ENCODE measurements at regions not wholly inside any gene's neighbourhood (a gene's known extent, or its start where the extent isn't known, plus 50 kb on each side); places are given as distances from the start of the nearest gene placed in this dataset.

DNA sequence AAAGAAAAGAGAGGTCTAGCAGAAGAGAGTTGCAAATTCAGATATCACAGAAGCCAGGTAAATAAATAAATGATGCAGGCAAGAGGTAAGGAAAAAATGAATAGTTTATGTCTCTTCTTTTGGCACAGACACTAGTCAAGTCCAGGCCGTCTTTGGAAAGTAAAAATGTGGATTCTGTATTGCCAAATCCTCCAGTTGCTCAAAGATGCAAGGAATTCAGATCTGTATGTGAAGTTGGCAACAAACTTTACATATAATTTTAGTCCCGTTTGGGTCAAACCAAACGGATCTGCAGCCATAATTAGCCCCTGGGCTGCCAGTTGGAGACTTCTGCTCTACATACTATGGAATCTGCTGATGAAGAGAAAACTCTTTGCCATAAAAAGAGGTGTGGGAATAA, 200.5 kb upstream of the RND3 start:
- TF ChIP-seq EZH2 (optimal IDR thresholded peaks at IDR 0.05; ENCODE audit: low read depth, low read length) (no peak), EZH2phosphoT487 (IDR thresholded peaks at IDR 0.05; ENCODE audit: low read length) (no peak)
- TF ChIP-seq, protein P1, sequence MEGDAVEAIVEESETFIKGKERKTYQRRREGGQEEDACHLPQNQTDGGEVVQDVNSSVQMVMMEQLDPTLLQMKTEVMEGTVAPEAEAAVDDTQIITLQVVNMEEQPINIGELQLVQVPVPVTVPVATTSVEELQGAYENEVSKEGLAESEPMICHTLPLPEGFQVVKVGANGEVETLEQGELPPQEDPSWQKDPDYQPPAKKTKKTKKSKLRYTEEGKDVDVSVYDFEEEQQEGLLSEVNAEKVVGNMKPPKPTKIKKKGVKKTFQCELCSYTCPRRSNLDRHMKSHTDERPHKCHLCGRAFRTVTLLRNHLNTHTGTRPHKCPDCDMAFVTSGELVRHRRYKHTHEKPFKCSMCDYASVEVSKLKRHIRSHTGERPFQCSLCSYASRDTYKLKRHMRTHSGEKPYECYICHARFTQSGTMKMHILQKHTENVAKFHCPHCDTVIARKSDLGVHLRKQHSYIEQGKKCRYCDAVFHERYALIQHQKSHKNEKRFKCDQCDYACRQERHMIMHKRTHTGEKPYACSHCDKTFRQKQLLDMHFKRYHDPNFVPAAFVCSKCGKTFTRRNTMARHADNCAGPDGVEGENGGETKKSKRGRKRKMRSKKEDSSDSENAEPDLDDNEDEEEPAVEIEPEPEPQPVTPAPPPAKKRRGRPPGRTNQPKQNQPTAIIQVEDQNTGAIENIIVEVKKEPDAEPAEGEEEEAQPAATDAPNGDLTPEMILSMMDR (IDR thresholded peaks at IDR 0.05; ENCODE audit: low read length), result no peak
- H3K27ac ChIP-seq (ENCODE audit: low read length), result no peak overlapping the region
- H2AFZ ChIP-seq (ENCODE audit: low read length), result no peak overlapping the region
- H3K9ac ChIP-seq (ENCODE audit: low read length), result no peak overlapping the region
- H3K4me1 ChIP-seq (ENCODE audit: low read length), result no peaks in the 10 kb centered on the region
- no peaks in the 10 kb centered on the region for H3K27me3 ChIP-seq (replicated peaks; ENCODE audit: insufficient read depth, low read length)
- H3K9me2 ChIP-seq (replicated peaks; ENCODE audit: insufficient read depth, low read length), result no peaks in the 10 kb centered on the region
- no peak for DNase-seq
- no peak overlapping the region for H3K4me2 ChIP-seq (ENCODE audit: low read depth, low read length)
- no peaks in the 10 kb centered on the region for H3K9me3 ChIP-seq (replicated peaks; ENCODE audit: insufficient read depth, low read length)
- no peak overlapping the region for H3K4me3 ChIP-seq (ENCODE audit: low read length)
- no peaks in the 10 kb centered on the region for H3K79me2 ChIP-seq (ENCODE audit: low read length)
- H3K36me3 ChIP-seq (replicated peaks; ENCODE audit: insufficient read depth, low read length), result no peaks in the 10 kb centered on the region
- no peaks in the 10 kb centered on the region for H4K20me1 ChIP-seq (ENCODE audit: insufficient read depth, low read length)
- no peaks in the 10 kb centered on the region for H3F3A ChIP-seq (ENCODE audit: insufficient read depth, low read length)

GRCh38 chr2:150686391-150686790, 198.9 kb upstream of the RND3 start:
- H3K79me2 ChIP-seq (ENCODE audit: low read length), result no peaks in the 10 kb centered on the region
- no peaks in the 10 kb centered on the region for H3K9me3 ChIP-seq (replicated peaks; ENCODE audit: insufficient read depth, low read length)
- H3K27me3 ChIP-seq (replicated peaks; ENCODE audit: insufficient read depth, low read length), result no peaks in the 10 kb centered on the region
- no peak overlapping the region for H3K4me2 ChIP-seq (ENCODE audit: low read depth, low read length)
- no peaks in the 10 kb centered on the region for H3K9me2 ChIP-seq (replicated peaks; ENCODE audit: insufficient read depth, low read length)
- no peaks in the 10 kb centered on the region for H4K20me1 ChIP-seq (ENCODE audit: insufficient read depth, low read length)
- no peaks in the 10 kb centered on the region for H3F3A ChIP-seq (ENCODE audit: insufficient read depth, low read length)
- no peak for DNase-seq
- H3K36me3 ChIP-seq (replicated peaks; ENCODE audit: insufficient read depth, low read length), result no peaks in the 10 kb centered on the region
- H3K4me3 ChIP-seq (ENCODE audit: low read length), result no peak overlapping the region
- no peak overlapping the region for H2AFZ ChIP-seq (ENCODE audit: low read length)
- TF ChIP-seq EZH2phosphoT487 (IDR thresholded peaks at IDR 0.05; ENCODE audit: low read length), result no peak
- no peak for TF ChIP-seq EZH2 (optimal IDR thresholded peaks at IDR 0.05; ENCODE audit: low read depth, low read length)
- TF ChIP-seq, protein P1 (IDR thresholded peaks at IDR 0.05; ENCODE audit: low read length), result no peak
- no peak overlapping the region for H3K9ac ChIP-seq (ENCODE audit: low read length)
- H3K4me1 ChIP-seq (ENCODE audit: low read length), result no peaks in the 10 kb centered on the region
- H3K27ac ChIP-seq (ENCODE audit: low read length), result no peak overlapping the region

DNA sequence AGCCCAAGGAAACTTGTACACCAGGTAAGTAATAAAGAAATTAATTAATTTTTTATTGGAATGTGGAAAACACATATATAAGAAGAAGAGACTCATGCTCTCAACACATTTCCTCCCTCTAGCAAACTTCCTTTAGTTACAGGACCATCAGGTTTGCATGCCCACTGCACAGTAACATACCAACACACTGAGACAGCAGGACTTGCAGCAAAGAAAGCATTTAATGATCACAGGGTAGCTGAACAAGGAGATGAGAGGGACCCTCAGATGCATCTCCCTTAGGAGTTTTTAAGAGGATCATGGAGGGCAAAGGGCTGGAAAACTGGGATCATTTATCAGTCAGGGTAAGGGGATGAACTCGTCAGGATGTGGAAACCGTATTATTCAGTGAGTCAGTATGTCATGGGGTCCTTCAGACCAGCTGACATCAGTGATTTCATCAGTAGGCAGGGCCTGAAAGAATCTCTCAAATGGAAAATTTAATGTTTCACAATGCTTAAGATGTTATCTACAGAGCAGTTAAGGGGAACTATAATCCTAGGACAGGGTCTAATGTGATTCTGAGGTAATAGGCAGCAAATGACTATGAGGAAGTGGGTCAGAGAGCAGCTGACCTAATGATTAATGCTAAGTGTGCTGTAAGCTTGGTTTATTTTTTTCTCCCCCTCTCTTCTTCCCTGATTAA, 193.8 kb upstream of the RND3 start:
- H2AFZ ChIP-seq (ENCODE audit: low read length), result no peak overlapping the region

More for the DNA sequence above, 193.8 kb upstream of the RND3 start:
- H3K27ac ChIP-seq (ENCODE audit: low read length), result no peak overlapping the region
- TF ChIP-seq, protein P1 (IDR thresholded peaks at IDR 0.05; ENCODE audit: low read length), result no peak
- no peak for TF ChIP-seq EZH2phosphoT487 (IDR thresholded peaks at IDR 0.05; ENCODE audit: low read length)
- TF ChIP-seq EZH2 (optimal IDR thresholded peaks at IDR 0.05; ENCODE audit: low read depth, low read length), result no peak
- H3K4me1 ChIP-seq (ENCODE audit: low read length), result no peaks in the 10 kb centered on the region
- no peaks in the 10 kb centered on the region for H3F3A ChIP-seq (ENCODE audit: insufficient read depth, low read length)
- H3K36me3 ChIP-seq (replicated peaks; ENCODE audit: insufficient read depth, low read length), result no peaks in the 10 kb centered on the region
- no peak overlapping the region for H3K9ac ChIP-seq (ENCODE audit: low read length)
- H3K9me2 ChIP-seq (replicated peaks; ENCODE audit: insufficient read depth, low read length), result no peaks in the 10 kb centered on the region
- no peak for DNase-seq
- no peak overlapping the region for H3K4me3 ChIP-seq (ENCODE audit: low read length)
- no peaks in the 10 kb centered on the region for H3K9me3 ChIP-seq (replicated peaks; ENCODE audit: insufficient read depth, low read length)
- no peaks in the 10 kb centered on the region for H3K79me2 ChIP-seq (ENCODE audit: low read length)
- no peak overlapping the region for H3K4me2 ChIP-seq (ENCODE audit: low read depth, low read length)
- H4K20me1 ChIP-seq (ENCODE audit: insufficient read depth, low read length), result no peaks in the 10 kb centered on the region
- no peaks in the 10 kb centered on the region for H3K27me3 ChIP-seq (replicated peaks; ENCODE audit: insufficient read depth, low read length)
